H54 (cell line): ENCODE measurements at regions not wholly inside any gene's neighbourhood (a gene's known extent, or its start where the extent isn't known, plus 50 kb on each side); places are given as distances from the start of the nearest gene placed in this dataset.
A peak's percentile ranks its signal among the peaks of the same experiment; 100 is the strongest.

Experiments used
- DNase-seq: peaks from one replicate; pipeline ENCODE4 v3.0.0; 2011; ENCODE audit warnings: low spot score, mixed read lengths; ENCODE audit not compliant: insufficient read length
- FAIRE-seq: peaks from 3 replicates; lab custom pipeline; 2011; peaks lifted over from hg19 to GRCh38; lab: Jason Lieb, UNC
- POLR2A ChIP-seq: IDR thresholded peaks from 2 replicates; pipeline ENCODE4 v1.6.1; 2011; ENCODE audit warnings: low read depth, mild to moderate bottlenecking, low read length

GRCh38 chr9:78605041-78606000 lies 308.4 kb downstream of the PSAT1 start:
- no peak for DNase-seq
- TF ChIP-seq POLR2A = no peak
- FAIRE-seq = no peak

- TF ChIP-seq POLR2A = no peak
- DNase-seq (no peak), FAIRE-seq (no peak)
These were observed 309.1 kb downstream of the PSAT1 start for GRCh38 chr9:78606001-78606379.

- no peak for DNase-seq
- no peak for FAIRE-seq
- TF ChIP-seq POLR2A = no peak
These were observed 310.9 kb downstream of the PSAT1 start for GRCh38 chr9:78607853-78608252.

- DNase-seq = no peak
- no peak for FAIRE-seq
- no peak for TF ChIP-seq POLR2A
These were observed 312.5 kb downstream of the PSAT1 start for GRCh38 chr9:78609450-78609849.

GRCh38 chr9:78612091-78612490 lies 315.2 kb downstream of the PSAT1 start:
- TF ChIP-seq POLR2A = no peak
- FAIRE-seq (peak; percentile 36), DNase-seq (peak; percentile 25)

GRCh38 chr9:78613006-78613405 lies 316.1 kb downstream of the PSAT1 start:
- no peak for DNase-seq
- no peak for TF ChIP-seq POLR2A
- FAIRE-seq = no peak

- TF ChIP-seq POLR2A = no peak
- FAIRE-seq (no peak), DNase-seq (no peak)
These were observed 318.0 kb downstream of the PSAT1 start for GRCh38 chr9:78614892-78615291.

GRCh38 chr9:78615372-78615771 lies 318.4 kb downstream of the PSAT1 start:
- DNase-seq (no peak), FAIRE-seq (no peak)
- no peak for TF ChIP-seq POLR2A

GRCh38 chr9:78618735-78619134 lies 321.8 kb downstream of the PSAT1 start:
- no peak for TF ChIP-seq POLR2A
- FAIRE-seq = no peak
- DNase-seq = no peak

GRCh38 chr9:78620303-78620702 lies 323.4 kb downstream of the PSAT1 start:
- TF ChIP-seq POLR2A = no peak
- peak; percentile 68 for FAIRE-seq
- peak; percentile 23 for DNase-seq

GRCh38 chr9:78620764-78621163 lies 323.8 kb downstream of the PSAT1 start:
- peak; percentile 50 for DNase-seq
- peak; percentile 90 for FAIRE-seq
- no peak for TF ChIP-seq POLR2A

- no peak for FAIRE-seq
- no peak for TF ChIP-seq POLR2A
- no peak for DNase-seq
These were observed 325.2 kb downstream of the PSAT1 start for GRCh38 chr9:78622126-78622525.

GRCh38 chr9:78626971-78627370 lies 330.0 kb downstream of the PSAT1 start:
- no peak for FAIRE-seq
- DNase-seq = no peak
- no peak for TF ChIP-seq POLR2A

GRCh38 chr9:78630966-78631365 lies 334.0 kb downstream of the PSAT1 start:
- no peak for FAIRE-seq
- DNase-seq = no peak
- no peak for TF ChIP-seq POLR2A

GRCh38 chr9:78640728-78641127 lies 343.8 kb downstream of the PSAT1 start:
- TF ChIP-seq POLR2A = no peak
- FAIRE-seq = peak; percentile 91

GRCh38 chr9:78644359-78644758 lies 347.4 kb downstream of the PSAT1 start:
- no peak for DNase-seq
- FAIRE-seq = peak; percentile 73
- TF ChIP-seq POLR2A = no peak

More at GRCh38 chr9:78640728-78641127, 343.8 kb downstream of the PSAT1 start:
- DNase-seq = no peak
